Gastroesophageal sphincter (tissue), 3 donors: ENCODE measurements at regions not wholly inside any gene's neighbourhood (a gene's known extent, or its start where the extent isn't known, plus 50 kb on each side); places are given as distances from the start of the nearest gene placed in this dataset.

Experiments
- EP300 ChIP-seq: sonication (generic); formaldehyde crosslinking; IDR thresholded peaks from one replicate; pipeline ENCODE4 v1.6.1; 2017; ENCODE audit warnings: antibody characterized with exemption, mild to moderate bottlenecking
- POLR2AphosphoS5 ChIP-seq: sonication (generic); formaldehyde crosslinking; IDR thresholded peaks from one replicate; pipeline ENCODE4 v1.6.1; 2017; ENCODE audit warnings: antibody characterized with exemption
- TF ChIP-seq, protein P1 (sequence below), 4 experiments: fragments of 200-600 bp in 2 of 4; fragments of 450-650 bp in 2 of 4; sonication (generic) in 1 of 4; IDR thresholded peaks; one replicate each; pipeline ENCODE4 v1.5.1; 2017 to 2019; ENCODE audit warnings: antibody characterized with exemption in 4 of 4, mild to moderate bottlenecking in 2 of 4, moderate library complexity in 2 of 4

DNA sequence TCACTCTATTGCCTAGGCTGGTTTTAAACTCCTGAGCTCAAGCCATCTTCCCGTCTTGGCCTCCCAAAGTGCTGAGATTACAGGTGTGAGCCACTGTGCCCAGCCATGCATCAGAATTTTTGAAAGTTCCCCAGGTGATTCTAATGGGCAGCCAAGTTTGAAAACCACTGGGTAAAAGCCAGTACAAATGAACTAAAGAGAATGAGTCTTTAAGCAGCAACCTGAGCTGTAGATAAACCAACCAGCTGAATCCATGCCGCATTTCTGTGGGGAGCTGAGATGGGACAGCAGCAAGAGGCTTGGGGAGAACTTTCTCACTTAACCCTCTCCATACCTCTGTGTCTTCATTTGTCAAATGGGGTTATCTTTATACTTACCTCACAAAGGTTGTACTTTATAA lies 67.5 kb downstream of the VEGFA start:
- TF ChIP-seq POLR2AphosphoS5 (no peak), EP300 (no peak)
- TF ChIP-seq, protein P1, sequence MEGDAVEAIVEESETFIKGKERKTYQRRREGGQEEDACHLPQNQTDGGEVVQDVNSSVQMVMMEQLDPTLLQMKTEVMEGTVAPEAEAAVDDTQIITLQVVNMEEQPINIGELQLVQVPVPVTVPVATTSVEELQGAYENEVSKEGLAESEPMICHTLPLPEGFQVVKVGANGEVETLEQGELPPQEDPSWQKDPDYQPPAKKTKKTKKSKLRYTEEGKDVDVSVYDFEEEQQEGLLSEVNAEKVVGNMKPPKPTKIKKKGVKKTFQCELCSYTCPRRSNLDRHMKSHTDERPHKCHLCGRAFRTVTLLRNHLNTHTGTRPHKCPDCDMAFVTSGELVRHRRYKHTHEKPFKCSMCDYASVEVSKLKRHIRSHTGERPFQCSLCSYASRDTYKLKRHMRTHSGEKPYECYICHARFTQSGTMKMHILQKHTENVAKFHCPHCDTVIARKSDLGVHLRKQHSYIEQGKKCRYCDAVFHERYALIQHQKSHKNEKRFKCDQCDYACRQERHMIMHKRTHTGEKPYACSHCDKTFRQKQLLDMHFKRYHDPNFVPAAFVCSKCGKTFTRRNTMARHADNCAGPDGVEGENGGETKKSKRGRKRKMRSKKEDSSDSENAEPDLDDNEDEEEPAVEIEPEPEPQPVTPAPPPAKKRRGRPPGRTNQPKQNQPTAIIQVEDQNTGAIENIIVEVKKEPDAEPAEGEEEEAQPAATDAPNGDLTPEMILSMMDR (IDR thresholded peaks at IDR 0.05) = no peak
